Upper lobe of left lung (tissue), 4 donors: ENCODE measurements at regions not wholly inside any gene's neighbourhood (a gene's known extent, or its start where the extent isn't known, plus 50 kb on each side); places are given as distances from the start of the nearest gene placed in this dataset.

ENCODE experiments used
- CTCF ChIP-seq, 6 experiments: fragments of 450-650 bp in 4 of 6; fragments of 200-600 bp in 2 of 6; sonication (generic) in 2 of 6; IDR thresholded peaks; one replicate each; pipeline ENCODE4 v1.5.1; 2016 to 2019; ENCODE audit warnings: antibody characterized with exemption in 6 of 6
- EP300 ChIP-seq, 4 donors: sonication (generic); formaldehyde crosslinking; IDR thresholded peaks; one replicate each; pipeline ENCODE4 v1.5.1; 2017; ENCODE audit warnings: antibody characterized with exemption in 4 of 4, control low read depth in 2 of 4
- POLR2A ChIP-seq, 4 donors: fragments of 450-650 bp; IDR thresholded peaks; one replicate each; pipeline ENCODE4 v1.5.1; 2016 to 2017; ENCODE audit warnings: antibody characterized with exemption in 4 of 4, mild to moderate bottlenecking in 2 of 4

GRCh38 chr9:22657713-22658112 is 211.1 kb downstream of the DMRTA1 start:
- TF ChIP-seq CTCF (IDR thresholded peaks at IDR 0.05) (no peak), POLR2A (IDR thresholded peaks at IDR 0.05) (no peak), EP300 (IDR thresholded peaks at IDR 0.05) (no peak)
